GM13977 (cell line): ENCODE measurements at regions not wholly inside any gene's neighbourhood (a gene's known extent, or its start where the extent isn't known, plus 50 kb on each side); places are given as distances from the start of the nearest gene placed in this dataset.

Experiments used
- DNase-seq: peaks from one replicate; pipeline ENCODE4 v3.0.0; 2012; ENCODE audit warnings: low spot score
- CTCF ChIP-seq: IDR thresholded peaks from 2 replicates; pipeline ENCODE4 v1.5.1; 2012; ENCODE audit warnings: mild to moderate bottlenecking, control low read depth; ENCODE audit not compliant: insufficient read depth; ENCODE audit errors: extremely low read depth, missing control alignments
- in situ Hi-C: fragments of 300-500 bp; cut with MboI; formaldehyde crosslinking; loops from one replicate; pipeline ENCODE4 v1.12.0; 2022; ENCODE audit warnings: low sequenced_read_pairs, low pct_unique_long_range_greater_than_20kb, mixed read lengths, inconsistent platforms; ENCODE audit not compliant: unreplicated experiment

GRCh38 chr3:31361371-31362273, 171.1 kb upstream of the STT3B start:
- DNase-seq: no peak
- in situ Hi-C loops: no loop called here
- no peak for TF ChIP-seq CTCF

GRCh38 chr3:31364188-31364587, 168.5 kb upstream of the STT3B start:
- in situ Hi-C loops: no loop called here
- TF ChIP-seq CTCF: no peak
- DNase-seq: no peak

- in situ Hi-C loops: no loop called here
- no peak for DNase-seq
- peak; percentile 16 for TF ChIP-seq CTCF
Measured at GRCh38 chr3:31364711-31365110, 168.0 kb upstream of the STT3B start.

GRCh38 chr3:31367518-31367917, 165.2 kb upstream of the STT3B start:
- in situ Hi-C loops: no loop called here
- TF ChIP-seq CTCF: no peak

GRCh38 chr3:31369637-31370379, 162.9 kb upstream of the STT3B start:
- TF ChIP-seq CTCF: no peak
- in situ Hi-C loops: no loop called here
- no peak for DNase-seq

More at GRCh38 chr3:31367518-31367917, 165.2 kb upstream of the STT3B start:
- DNase-seq: no peak

GRCh38 chr3:31370380-31370666, 162.4 kb upstream of the STT3B start:
- TF ChIP-seq CTCF: no peak
- DNase-seq: no peak
- in situ Hi-C loops: no loop called here
